GM19025 (cell line): ENCODE measurements at regions not wholly inside any gene's neighbourhood (a gene's known extent, or its start where the extent isn't known, plus 50 kb on each side); places are given as distances from the start of the nearest gene placed in this dataset.
"Not testable (repeated sequence)": the region's sequence is repeated elsewhere in the genome, so short reads cannot be mapped to it uniquely, and the experiment has no call there.

Source experiments
- ATAC-seq: cut with Tn5 transposase; IDR thresholded peaks from one replicate; pipeline ENCODE4 v1.9.1; 2021; ENCODE audit warnings: mild to moderate bottlenecking, low read depth, moderate library complexity; ENCODE audit not compliant: unreplicated experiment

- ATAC-seq: no peak
Observed at GRCh38 chr12:42030588-42030987, 114.1 kb downstream of the GXYLT1 start.

GRCh38 chr12:42027546-42027945 lies 117.1 kb downstream of the GXYLT1 start:
- ATAC-seq: no peak

- no peak for ATAC-seq
Observed at GRCh38 chr12:42024495-42024830, 120.2 kb downstream of the GXYLT1 start.

DNA sequence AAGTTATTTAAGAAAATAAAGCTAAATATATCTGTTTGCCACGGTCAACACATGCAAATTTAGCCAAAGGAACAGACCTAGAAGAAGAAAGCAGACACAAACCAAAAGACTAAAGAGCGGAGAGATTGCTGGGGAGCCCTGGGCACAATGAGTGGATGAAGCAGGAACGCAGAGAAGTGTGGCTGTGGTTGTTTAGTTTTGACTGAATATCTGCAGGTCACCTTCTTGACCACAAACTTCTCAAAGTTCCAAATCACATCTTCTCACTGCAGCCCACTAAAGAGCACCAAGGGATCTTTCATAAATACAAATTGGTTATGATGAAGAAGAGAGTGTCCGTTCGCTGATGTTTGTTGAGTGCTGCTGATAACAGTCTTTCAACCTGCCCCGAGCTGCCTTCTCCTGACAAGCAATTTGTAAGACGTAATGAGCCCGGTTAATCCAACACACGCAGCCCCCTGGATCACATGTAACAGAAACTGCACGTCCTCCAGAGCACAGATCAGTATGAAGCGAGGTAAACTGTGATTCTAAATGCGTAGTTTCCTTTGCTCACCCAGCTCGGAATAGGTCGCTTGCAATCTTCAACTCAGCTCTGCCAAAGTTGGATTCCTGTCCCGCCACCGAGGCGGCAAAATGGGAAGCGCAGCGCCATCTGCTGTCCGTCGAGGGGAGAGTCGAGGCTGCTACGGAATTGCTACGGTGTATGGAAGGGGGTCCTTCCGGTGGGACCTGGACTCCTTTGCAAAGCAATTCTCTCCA lies 120.8 kb downstream of the GXYLT1 start:
- peak; percentile 81 for ATAC-seq

GRCh38 chr12:42021937-42022336 lies 122.7 kb downstream of the GXYLT1 start:
- not testable (repeated sequence) for ATAC-seq

DNA sequence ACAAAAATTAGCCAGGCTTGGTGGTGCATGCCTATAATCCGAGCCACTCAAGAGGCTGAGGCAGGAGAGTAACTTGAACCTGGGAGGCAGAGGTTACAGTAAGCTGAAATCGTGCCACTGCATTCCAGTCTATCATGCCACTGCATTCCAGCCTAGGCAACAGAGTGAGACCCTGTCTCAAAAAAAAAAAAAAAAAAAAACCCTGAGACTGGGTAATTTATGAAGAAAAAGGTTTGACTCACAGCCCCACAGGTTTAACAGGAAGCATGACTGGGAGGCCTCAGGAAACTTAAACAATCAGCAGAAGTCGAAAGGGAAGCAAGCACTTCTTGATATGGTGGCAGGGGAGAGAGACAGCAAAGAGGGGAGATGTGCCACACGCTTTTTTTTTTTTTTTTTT lies 123.2 kb downstream of the GXYLT1 start:
- ATAC-seq: no peak

- ATAC-seq: no peak
Observed at GRCh38 chr12:42020226-42020625, 124.4 kb downstream of the GXYLT1 start.

DNA sequence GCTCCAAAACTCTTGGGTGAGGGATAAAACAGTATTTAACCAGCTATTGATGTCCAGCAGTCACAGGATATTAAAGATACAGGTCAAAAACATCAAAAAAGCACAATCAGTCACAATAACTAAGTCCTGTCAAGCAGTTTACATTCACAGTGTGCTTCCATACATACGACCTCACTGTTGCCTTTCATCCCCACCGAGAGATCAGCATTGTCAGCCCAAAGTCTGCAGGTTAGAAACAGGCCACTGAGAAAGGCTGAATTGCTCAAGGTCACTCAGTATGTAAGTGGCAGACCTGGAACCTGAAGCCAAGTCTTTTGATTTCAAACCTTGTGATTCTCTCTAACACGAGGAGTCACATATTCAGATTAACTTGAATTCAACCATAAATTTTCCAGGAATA lies 124.9 kb downstream of the GXYLT1 start:
- ATAC-seq: no peak

GRCh38 chr12:42017051-42017450 lies 127.6 kb downstream of the GXYLT1 start:
- ATAC-seq: no peak

DNA sequence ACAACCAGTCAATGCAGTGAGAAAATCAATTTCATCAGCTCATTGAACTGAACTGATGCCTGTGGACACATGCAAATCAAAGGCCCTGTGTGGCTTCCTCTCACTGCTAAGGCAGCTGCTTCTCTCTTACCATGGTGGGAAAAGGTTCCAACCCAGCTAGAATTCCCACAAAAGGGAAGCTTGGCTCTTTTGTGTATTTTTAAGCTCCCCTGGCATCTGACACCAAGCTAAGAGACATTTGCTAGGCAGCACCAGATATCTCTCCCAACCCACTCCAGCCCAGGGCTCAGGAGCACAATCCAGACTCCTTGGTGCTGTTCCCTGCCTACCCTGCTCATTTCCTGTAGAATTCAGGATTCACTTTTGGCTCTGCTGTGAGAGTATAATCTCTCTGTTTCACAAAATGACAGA lies 129.6 kb downstream of the GXYLT1 start:
- ATAC-seq: no peak

- ATAC-seq: not testable (repeated sequence)
Observed at GRCh38 chr12:42012501-42012900, 132.2 kb downstream of the GXYLT1 start.

- no peak for ATAC-seq
Observed at GRCh38 chr12:42010715-42011114, 134.0 kb downstream of the GXYLT1 start.

- no peak for ATAC-seq
Observed at GRCh38 chr12:42010257-42010656, 134.4 kb downstream of the GXYLT1 start.

- no peak for ATAC-seq
Observed at GRCh38 chr12:42008996-42009395, 135.7 kb downstream of the GXYLT1 start.

DNA sequence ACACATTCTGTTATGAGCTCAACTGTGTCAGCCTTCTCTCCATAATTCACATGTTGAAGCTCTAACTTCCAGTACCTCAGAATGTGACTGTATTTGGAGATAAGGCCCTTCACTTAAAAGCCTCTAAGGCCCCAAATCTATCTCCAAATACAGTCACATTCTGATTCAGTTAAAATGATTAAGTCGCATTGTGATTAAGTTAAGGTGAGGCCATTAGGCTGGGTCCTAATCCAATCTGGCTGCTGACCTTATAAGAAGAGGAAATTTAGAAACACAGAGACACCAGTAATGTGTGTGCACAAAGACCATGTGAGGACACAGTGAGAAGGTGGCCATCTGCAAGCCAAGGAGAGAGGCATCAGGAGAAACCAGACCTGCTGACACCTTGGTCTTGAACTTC lies 141.6 kb downstream of the GXYLT1 start:
- ATAC-seq: no peak

GRCh38 chr12:42002563-42002962 lies 142.1 kb downstream of the GXYLT1 start:
- ATAC-seq: no peak

- ATAC-seq: no peak
Observed at GRCh38 chr12:41998436-41998835, 146.2 kb downstream of the GXYLT1 start.

- no peak for ATAC-seq
Observed at GRCh38 chr12:41993283-41993682, 151.4 kb downstream of the GXYLT1 start.

- ATAC-seq: no peak
Observed at GRCh38 chr12:41992692-41993215, 151.9 kb downstream of the GXYLT1 start.

- no peak for ATAC-seq
Observed at GRCh38 chr12:41992022-41992421, 152.7 kb downstream of the GXYLT1 start.

DNA sequence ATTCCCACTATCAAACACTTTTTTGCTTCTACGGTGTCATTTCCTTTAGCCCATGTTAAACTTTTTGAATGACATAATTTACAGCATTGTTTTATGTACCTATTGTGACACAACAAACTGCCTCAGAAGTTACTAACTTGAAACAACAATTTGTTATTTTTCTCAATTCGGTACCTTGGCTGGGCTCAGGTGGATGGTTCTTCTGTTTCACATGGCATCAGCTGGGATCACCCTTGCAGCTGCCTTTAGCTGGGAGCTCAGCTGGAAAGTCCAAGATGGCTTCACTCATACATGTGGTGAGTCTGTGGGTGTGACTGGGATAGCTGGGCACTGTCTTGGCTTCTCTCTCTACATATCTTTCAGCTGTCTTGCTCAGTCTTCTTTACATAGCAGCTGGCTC lies 156.0 kb downstream of the GXYLT1 start:
- ATAC-seq: no peak

DNA sequence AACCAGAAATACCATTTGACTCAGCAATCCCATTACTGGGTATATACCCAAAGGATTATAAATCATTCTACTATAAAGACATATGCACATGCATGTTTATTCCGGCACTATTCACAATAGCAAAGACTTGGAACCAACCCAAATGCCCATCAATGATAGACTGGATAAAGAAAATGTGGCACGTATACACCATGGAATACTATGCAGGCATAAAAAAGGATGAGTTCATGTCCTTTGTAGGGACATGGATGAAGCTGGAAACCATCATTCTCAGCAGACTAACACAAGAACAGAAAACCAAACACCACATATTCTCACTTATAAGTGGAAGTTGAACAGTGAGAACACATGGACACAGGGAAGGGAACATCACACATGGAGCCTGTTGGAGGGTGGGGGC lies 158.2 kb downstream of the GXYLT1 start:
- not testable (repeated sequence) for ATAC-seq

GRCh38 chr12:41983856-41984255 lies 160.8 kb downstream of the GXYLT1 start:
- ATAC-seq: no peak
